A549 (cell line): ENCODE measurements at regions not wholly inside any gene's neighbourhood (a gene's known extent, or its start where the extent isn't known, plus 50 kb on each side); places are given as distances from the start of the nearest gene placed in this dataset.

Source experiments
- ATAC-seq, 2 experiments: fragments of 200-7000 bp in 1 of 2; fragments of >200 bp in 1 of 2; cut with Nextera tagmentation in 1 of 2; cut with Tn5 transposase in 1 of 2; 3 replicates each; pipeline versions ENCODE4 v1.8.0 to v1.9.1; 2018 to 2020; ENCODE audit warnings: mild to moderate bottlenecking in 1 of 2, moderate library complexity in 1 of 2
- CTCF ChIA-PET: fragments of 300-600 bp; sonication (Branson Sonifier 250); formaldehyde crosslinking; extraction: SDS; loops from one replicate; lab custom pipeline; 2021; ENCODE audit warnings: antibody characterized with exemption, inconsistent platforms; lab: Yijun Ruan, JAX
- POLR2A ChIA-PET: fragments of 350-600 bp; formaldehyde crosslinking; extraction: SDS; loops from one replicate; lab custom pipeline; 2021; ENCODE audit warnings: antibody characterized with exemption, inconsistent platforms; lab: Yijun Ruan, JAX
- DNase-seq, 2 experiments: peaks; one replicate each; pipeline versions ENCODE4 v3.0.0 to v3.0.0-alpha.2; 2011 to 2016; ENCODE audit warnings: low read depth in 1 of 2, low spot score in 1 of 2
- FAIRE-seq: peaks from 2 replicates; lab custom pipeline; 2011; peaks lifted over from hg19 to GRCh38; lab: Jason Lieb, UNC
- H3K27ac ChIP-seq, 2 experiments: fragments of >200 bp; sonication (Bioruptor Twin); formaldehyde crosslinking; 3 replicates each; pipeline ENCODE4 v1.5.1; 2016 to 2017
- H3K4me1 ChIP-seq: fragments of >200 bp; sonication (Bioruptor Twin); formaldehyde crosslinking; 3 replicates; pipeline ENCODE4 v1.6.1; 2016
- H3K4me2 ChIP-seq: fragments of >200 bp; sonication (Bioruptor Twin); formaldehyde crosslinking; 3 replicates; pipeline ENCODE4 v1.6.1; 2016
- H3K4me3 ChIP-seq: fragments of >200 bp; sonication (Bioruptor Twin); formaldehyde crosslinking; 3 replicates; pipeline ENCODE4 v1.5.1; 2016
- H3K9me3 ChIP-seq: fragments of >200 bp; sonication (Bioruptor Twin); formaldehyde crosslinking; 3 replicates; pipeline ENCODE4 v1.6.1; 2016
- BHLHE40 ChIP-seq: IDR thresholded peaks from 2 replicates; pipeline ENCODE4 v1.6.1; 2012; ENCODE audit warnings: low read depth, low read length, inconsistent platforms
- CHD2 ChIP-seq: fragments of 150-350 bp; IDR thresholded peaks from 2 replicates; pipeline ENCODE4 v1.6.1; 2014; ENCODE audit warnings: low read length; ENCODE audit not compliant: partially characterized antibody
- CHD4 ChIP-seq: fragments of 200-600 bp; sonication (generic); IDR thresholded peaks from 2 replicates; pipeline ENCODE4 v1.6.1; 2016; ENCODE audit warnings: antibody characterized with exemption, mild to moderate bottlenecking, borderline replicate concordance
- CTCF ChIP-seq: fragments of >200 bp; sonication (Bioruptor Twin); formaldehyde crosslinking; IDR thresholded peaks from 3 replicates; pipeline ENCODE4 v1.5.1; 2016
- EHF ChIP-seq: fragments of 250-450 bp; sonication (Bioruptor Pico); IDR thresholded peaks from 2 replicates; pipeline ENCODE4 v1.5.0; 2020; ENCODE audit warnings: mild to moderate bottlenecking
- EP300 ChIP-seq, 2 experiments: fragments of >200 bp; sonication (Bioruptor Twin); formaldehyde crosslinking; IDR thresholded peaks; 2 replicates in 1 of 2; 3 replicates in 1 of 2; pipeline ENCODE4 v1.6.1; 2016 to 2017
- FOSB ChIP-seq: fragments of 250-450 bp; sonication (Bioruptor Pico); IDR thresholded peaks from 2 replicates; pipeline ENCODE4 v1.5.0; 2020; ENCODE audit warnings: mild to moderate bottlenecking, moderate library complexity
- FOXS1 ChIP-seq: fragments of 250-450 bp; sonication (Bioruptor Pico); IDR thresholded peaks from 2 replicates; pipeline ENCODE4 v1.5.0; 2020; ENCODE audit warnings: mild to moderate bottlenecking, moderate library complexity
- HEYL ChIP-seq: fragments of 250-450 bp; sonication (Bioruptor Pico); IDR thresholded peaks from 2 replicates; pipeline ENCODE4 v1.8.0; 2021; ENCODE audit warnings: mild to moderate bottlenecking, moderate library complexity
- HOXB13 ChIP-seq: fragments of 250-450 bp; sonication (Bioruptor Pico); IDR thresholded peaks from 2 replicates; pipeline ENCODE4 v1.5.0; 2020; ENCODE audit warnings: low read depth, mild to moderate bottlenecking, moderate library complexity
- JUN ChIP-seq, 2 experiments: fragments of >200 bp; sonication (Bioruptor Twin); formaldehyde crosslinking; IDR thresholded peaks; 2 replicates in 1 of 2; 3 replicates in 1 of 2; pipeline ENCODE4 v1.6.1; 2016 to 2017
- KDM1A ChIP-seq: fragments of 200-600 bp; sonication (generic); IDR thresholded peaks from 2 replicates; pipeline ENCODE4 v1.6.1; 2016; ENCODE audit warnings: low read depth, mild to moderate bottlenecking
- MYC ChIP-seq: IDR thresholded peaks from 2 replicates; pipeline ENCODE4 v1.6.1; 2012; ENCODE audit warnings: mild to moderate bottlenecking, inconsistent platforms, low read length, improper control_type of control experiment, borderline replicate concordance
- NPAS2 ChIP-seq: fragments of 250-450 bp; sonication (Bioruptor Pico); IDR thresholded peaks from 2 replicates; pipeline ENCODE4 v1.8.0; 2022; ENCODE audit warnings: mild to moderate bottlenecking, moderate library complexity, borderline replicate concordance
- RFX5 ChIP-seq: fragments of 450-650 bp; IDR thresholded peaks from 2 replicates; pipeline ENCODE4 v1.7.1; 2014; ENCODE audit warnings: antibody characterized with exemption, mild to moderate bottlenecking, moderate library complexity
- RNF2 ChIP-seq: fragments of 200-600 bp; sonication (generic); IDR thresholded peaks from 2 replicates; pipeline ENCODE4 v1.6.1; 2016; ENCODE audit warnings: low read depth, mild to moderate bottlenecking, antibody characterized with exemption, moderate library complexity, borderline replicate concordance
- SMC3 ChIP-seq: fragments of >200 bp; sonication (Bioruptor Twin); formaldehyde crosslinking; IDR thresholded peaks from 3 replicates; pipeline ENCODE4 v1.6.1; 2018; ENCODE audit warnings: inconsistent platforms
- SREBF2 ChIP-seq: fragments of 450-650 bp; IDR thresholded peaks from 2 replicates; pipeline ENCODE4 v1.6.1; 2014; ENCODE audit warnings: mild to moderate bottlenecking, moderate library complexity
- TFCP2L1 ChIP-seq: fragments of 250-450 bp; sonication (Bioruptor Pico); IDR thresholded peaks from 2 replicates; pipeline ENCODE4 v1.5.0; 2021; ENCODE audit warnings: mild to moderate bottlenecking
- ZC3H11A ChIP-seq: fragments of 450-650 bp; IDR thresholded peaks from 2 replicates; pipeline ENCODE4 v1.6.1; 2014; ENCODE audit warnings: antibody characterized with exemption, mild to moderate bottlenecking
- ZFP36 ChIP-seq: fragments of 450-650 bp; IDR thresholded peaks from 2 replicates; pipeline ENCODE4 v1.6.1; 2014; ENCODE audit warnings: borderline replicate concordance; ENCODE audit not compliant: partially characterized antibody
- ZNF302 ChIP-seq: fragments of 250-450 bp; sonication (Bioruptor Pico); IDR thresholded peaks from 2 replicates; pipeline ENCODE4 v1.9.0; 2021; ENCODE audit warnings: inconsistent platforms, mild to moderate bottlenecking, moderate library complexity
- ZSCAN20 ChIP-seq: fragments of 250-450 bp; sonication (Bioruptor Pico); IDR thresholded peaks from 2 replicates; pipeline ENCODE4 v1.8.0; 2022; ENCODE audit warnings: mild to moderate bottlenecking, moderate library complexity
- WGBS: methylation state at CpG from one replicate; pipeline ENCODE4 v1.1.6; 2017; ENCODE audit errors: missing lambda C conversion rate; 5-methylcytosine and 5-hydroxymethylcytosine counted together
- TF ChIP-seq, protein P1 (sequence below): IDR thresholded peaks from 2 replicates; pipeline ENCODE4 v1.6.1; 2012
- TF ChIP-seq, protein P2 (sequence below): fragments of 150-350 bp; IDR thresholded peaks from 2 replicates; pipeline ENCODE4 v1.6.1; 2014; ENCODE audit warnings: low read depth, mild to moderate bottlenecking, low read length

GRCh38 chr4:17283832-17284231 lies 228.1 kb downstream of the QDPR start:
- DNase-seq (no peak), ATAC-seq (no peak), FAIRE-seq (no peak)
- no peak for TF ChIP-seq SREBF2
- CTCF ChIA-PET, result no interaction called here
- H3K4me2 ChIP-seq, result no peak overlapping the region
- H3K27ac ChIP-seq, result no peak overlapping the region
- no peaks in the 10 kb centered on the region for H3K4me1 ChIP-seq
- H3K4me3 ChIP-seq, result no peak overlapping the region
- H3K9me3 ChIP-seq, result no peaks in the 10 kb centered on the region
- POLR2A ChIA-PET, result no interaction called here
- WGBS, result 13% methylated on average over 4 of the region's 4 CpGs

- TF ChIP-seq, protein P1, sequence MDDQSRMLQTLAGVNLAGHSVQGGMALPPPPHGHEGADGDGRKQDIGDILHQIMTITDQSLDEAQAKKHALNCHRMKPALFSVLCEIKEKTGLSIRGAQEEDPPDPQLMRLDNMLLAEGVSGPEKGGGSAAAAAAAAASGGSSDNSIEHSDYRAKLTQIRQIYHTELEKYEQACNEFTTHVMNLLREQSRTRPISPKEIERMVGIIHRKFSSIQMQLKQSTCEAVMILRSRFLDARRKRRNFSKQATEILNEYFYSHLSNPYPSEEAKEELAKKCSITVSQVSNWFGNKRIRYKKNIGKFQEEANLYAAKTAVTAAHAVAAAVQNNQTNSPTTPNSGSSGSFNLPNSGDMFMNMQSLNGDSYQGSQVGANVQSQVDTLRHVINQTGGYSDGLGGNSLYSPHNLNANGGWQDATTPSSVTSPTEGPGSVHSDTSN, result no peak
- TF ChIP-seq EP300 (IDR thresholded peaks at IDR 0.05) (no peak), CHD4 (no peak), SMC3 (no peak), ZNF302 (CRISPR knock-in tag) (no peak), ZSCAN20 (no peak), CHD2 (no peak), MYC (no peak), EHF (no peak), ZFP36 (no peak), RFX5 (no peak), HOXB13 (no peak), BHLHE40 (no peak)
- CTCF ChIA-PET, result no interaction called here
- POLR2A ChIA-PET, result no interaction called here
- no peak overlapping the region for H3K4me2 ChIP-seq
- ATAC-seq (no peak), FAIRE-seq (no peak), DNase-seq (no peak)
- no peaks in the 10 kb centered on the region for H3K9me3 ChIP-seq
- 4% methylated on average over 7 of the region's 7 CpGs for whole genome bisulfite sequencing
- H3K4me3 ChIP-seq, result no peak overlapping the region
- no peaks in the 10 kb centered on the region for H3K4me1 ChIP-seq
- no peak overlapping the region for H3K27ac ChIP-seq
Observed at GRCh38 chr4:17283251-17283650, 228.6 kb downstream of the QDPR start.

DNA sequence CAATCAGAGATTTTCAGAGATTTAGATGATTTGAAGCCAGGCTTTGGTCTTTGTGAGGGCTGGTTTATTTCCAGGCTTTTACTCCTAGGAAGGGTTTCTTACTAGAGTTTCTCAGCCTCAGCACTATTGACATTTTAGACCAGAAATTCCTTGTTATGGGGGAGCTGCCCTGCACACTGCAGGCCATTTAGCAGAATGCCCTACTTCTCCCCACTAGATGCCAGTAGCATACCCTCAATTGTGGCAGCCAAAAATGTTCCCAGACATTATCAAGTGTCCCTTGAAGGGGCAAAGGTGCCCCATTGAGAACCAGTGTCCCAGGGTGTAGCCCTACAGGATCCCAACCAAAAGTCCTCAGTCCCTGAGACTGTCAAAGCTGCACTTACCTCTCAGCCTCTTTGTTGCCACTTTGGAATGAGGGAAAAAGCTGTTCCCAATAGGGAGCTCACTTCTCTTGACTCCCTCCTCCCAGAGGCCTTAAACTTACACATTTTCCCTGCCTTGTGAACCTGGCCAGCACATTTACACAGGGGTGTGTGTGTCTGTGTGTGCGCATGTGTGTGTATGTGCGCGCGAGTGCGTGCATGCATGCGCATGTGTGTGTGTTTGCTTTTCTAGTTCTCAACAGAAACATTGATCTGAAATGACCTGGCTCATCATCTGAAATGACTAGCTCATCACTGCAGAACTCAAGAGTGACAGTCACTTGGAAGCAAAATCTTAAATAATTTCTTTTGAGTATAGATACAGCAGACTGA lies 231.4 kb downstream of the QDPR start:
- Histone ChIP-seq H3K4me1 (no peaks in the 10 kb centered on the region), H3K9me3 (no peaks in the 10 kb centered on the region), H3K27ac (no peak overlapping the region), H3K4me2 (no peak overlapping the region), H3K4me3 (no peak overlapping the region)
- POLR2A ChIA-PET, result no interaction called here
- FAIRE-seq (no peak), DNase-seq (no peak), ATAC-seq (no peak)
- WGBS, result 83% methylated on average over 6 of the region's 6 CpGs
- no peak for TF ChIP-seq TFCP2L1
- no peak for TF ChIP-seq RNF2
- TF ChIP-seq KDM1A, result no peak
- no peak for TF ChIP-seq ZC3H11A
- TF ChIP-seq ZNF302 (CRISPR knock-in tag), result no peak
- no peak for TF ChIP-seq FOXS1
- TF ChIP-seq, protein P2, sequence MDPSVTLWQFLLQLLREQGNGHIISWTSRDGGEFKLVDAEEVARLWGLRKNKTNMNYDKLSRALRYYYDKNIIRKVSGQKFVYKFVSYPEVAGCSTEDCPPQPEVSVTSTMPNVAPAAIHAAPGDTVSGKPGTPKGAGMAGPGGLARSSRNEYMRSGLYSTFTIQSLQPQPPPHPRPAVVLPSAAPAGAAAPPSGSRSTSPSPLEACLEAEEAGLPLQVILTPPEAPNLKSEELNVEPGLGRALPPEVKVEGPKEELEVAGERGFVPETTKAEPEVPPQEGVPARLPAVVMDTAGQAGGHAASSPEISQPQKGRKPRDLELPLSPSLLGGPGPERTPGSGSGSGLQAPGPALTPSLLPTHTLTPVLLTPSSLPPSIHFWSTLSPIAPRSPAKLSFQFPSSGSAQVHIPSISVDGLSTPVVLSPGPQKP, result no peak
- TF ChIP-seq EP300 (IDR thresholded peaks at IDR 0.05), result no peak
- no peak for TF ChIP-seq CTCF
- no peak for TF ChIP-seq JUN (IDR thresholded peaks at IDR 0.05)
- TF ChIP-seq ZSCAN20, result no peak
- TF ChIP-seq HEYL (CRISPR knock-in tag), result no peak
- no peak for TF ChIP-seq FOSB (CRISPR knock-in tag)
- no peak for TF ChIP-seq NPAS2
- no peak for TF ChIP-seq EHF
- CTCF ChIA-PET, result no interaction called here
